ENCODE measurements at regions not wholly inside any gene's neighbourhood (a gene's known extent, or its start where the extent isn't known, plus 50 kb on each side); places are given as distances from the start of the nearest gene placed in this dataset.
"Not testable (repeated sequence)": the region's sequence is repeated elsewhere in the genome, so short reads cannot be mapped to it uniquely, and the experiment has no call there.

GRCh38 chr14:21817010-21817409 is 143.4 kb upstream of the OR4E1 start:
- H3K4me3 ChIP-seq (ENCODE audit: low read length in 3 of 3); H3K36me3 ChIP-seq (ENCODE audit: control insufficient read depth in 3 of 3, insufficient read depth in 3 of 3, low read length in 3 of 3); H3K27me3 ChIP-seq (ENCODE audit: control insufficient read depth in 3 of 3, insufficient read depth in 3 of 3, low read length in 3 of 3): not testable (repeated sequence)

GRCh38 chr14:21807975-21808374 is 134.4 kb upstream of the OR4E1 start:
- no peak overlapping the region for H3K9ac ChIP-seq (ENCODE audit: low read depth in 1 of 3, low read length in 3 of 3)
- H3K4me1 ChIP-seq (ENCODE audit: control insufficient read depth in 3 of 3, insufficient read depth in 3 of 3, low read length in 3 of 3), result no peaks in the 10 kb centered on the region
- H3K36me3 ChIP-seq (ENCODE audit: control insufficient read depth in 3 of 3, insufficient read depth in 3 of 3, low read length in 3 of 3), result no peaks in the 10 kb centered on the region
- no peaks in the 10 kb centered on the region for H3K27me3 ChIP-seq (ENCODE audit: control insufficient read depth in 3 of 3, insufficient read depth in 3 of 3, low read length in 3 of 3)
- H3K27ac ChIP-seq (ENCODE audit: low read depth, low read length), result no peak overlapping the region
- no peak overlapping the region for H3K4me3 ChIP-seq (ENCODE audit: low read length in 3 of 3)
- no peaks in the 10 kb centered on the region for H3K9me3 ChIP-seq (ENCODE audit: control insufficient read depth in 3 of 3, low read length in 3 of 3)

More at GRCh38 chr14:21817010-21817409, 143.4 kb upstream of the OR4E1 start:
- not testable (repeated sequence) for H3K27ac ChIP-seq (ENCODE audit: low read depth, low read length); H3K9me3 ChIP-seq (ENCODE audit: control insufficient read depth in 3 of 3, low read length in 3 of 3); H3K9ac ChIP-seq (ENCODE audit: low read depth in 1 of 3, low read length in 3 of 3); H3K4me1 ChIP-seq (ENCODE audit: control insufficient read depth in 3 of 3, insufficient read depth in 3 of 3, low read length in 3 of 3)

- Histone ChIP-seq H3K4me1 (ENCODE audit: control insufficient read depth in 3 of 3, insufficient read depth in 3 of 3, low read length in 3 of 3) (no peaks in the 10 kb centered on the region), H3K9me3 (ENCODE audit: control insufficient read depth in 3 of 3, low read length in 3 of 3) (no peaks in the 10 kb centered on the region), H3K27me3 (ENCODE audit: control insufficient read depth in 3 of 3, insufficient read depth in 3 of 3, low read length in 3 of 3) (no peaks in the 10 kb centered on the region), H3K9ac (ENCODE audit: low read depth in 1 of 3, low read length in 3 of 3) (no peak overlapping the region), H3K4me3 (ENCODE audit: low read length in 3 of 3) (no peak overlapping the region), H3K36me3 (ENCODE audit: control insufficient read depth in 3 of 3, insufficient read depth in 3 of 3, low read length in 3 of 3) (no peaks in the 10 kb centered on the region), H3K27ac (ENCODE audit: low read depth, low read length) (no peak overlapping the region)
Measured at GRCh38 chr14:21804981-21805380, 131.4 kb upstream of the OR4E1 start.

- no peaks in the 10 kb centered on the region for H3K27me3 ChIP-seq (ENCODE audit: control insufficient read depth in 3 of 3, insufficient read depth in 3 of 3, low read length in 3 of 3)
- H3K27ac ChIP-seq (ENCODE audit: low read depth, low read length), result no peak overlapping the region
- H3K9ac ChIP-seq (ENCODE audit: low read depth in 1 of 3, low read length in 3 of 3), result no peak overlapping the region
- no peaks in the 10 kb centered on the region for H3K4me1 ChIP-seq (ENCODE audit: control insufficient read depth in 3 of 3, insufficient read depth in 3 of 3, low read length in 3 of 3)
- H3K4me3 ChIP-seq (ENCODE audit: low read length in 3 of 3), result no peak overlapping the region
- H3K36me3 ChIP-seq (ENCODE audit: control insufficient read depth in 3 of 3, insufficient read depth in 3 of 3, low read length in 3 of 3), result no peaks in the 10 kb centered on the region
- no peaks in the 10 kb centered on the region for H3K9me3 ChIP-seq (ENCODE audit: control insufficient read depth in 3 of 3, low read length in 3 of 3)
Measured at GRCh38 chr14:21802441-21802840, 128.8 kb upstream of the OR4E1 start.

GRCh38 chr14:21796916-21797315 is 123.3 kb upstream of the OR4E1 start:
- H3K27ac ChIP-seq (ENCODE audit: low read depth, low read length), result no peak overlapping the region
- H3K9me3 ChIP-seq (ENCODE audit: control insufficient read depth in 3 of 3, low read length in 3 of 3), result no peaks in the 10 kb centered on the region
- H3K9ac ChIP-seq (ENCODE audit: low read depth in 1 of 3, low read length in 3 of 3), result no peak overlapping the region
- H3K36me3 ChIP-seq (ENCODE audit: control insufficient read depth in 3 of 3, insufficient read depth in 3 of 3, low read length in 3 of 3), result no peaks in the 10 kb centered on the region
- no peak overlapping the region for H3K4me3 ChIP-seq (ENCODE audit: low read length in 3 of 3)
- H3K27me3 ChIP-seq (ENCODE audit: control insufficient read depth in 3 of 3, insufficient read depth in 3 of 3, low read length in 3 of 3), result no peaks in the 10 kb centered on the region
- H3K4me1 ChIP-seq (ENCODE audit: control insufficient read depth in 3 of 3, insufficient read depth in 3 of 3, low read length in 3 of 3), result no peaks in the 10 kb centered on the region

GRCh38 chr14:21795456-21795855 is 121.8 kb upstream of the OR4E1 start:
- Histone ChIP-seq H3K4me3 (ENCODE audit: low read length in 3 of 3) (no peak overlapping the region), H3K9ac (ENCODE audit: low read depth in 1 of 3, low read length in 3 of 3) (no peak overlapping the region), H3K27ac (ENCODE audit: low read depth, low read length) (no peak overlapping the region), H3K4me1 (ENCODE audit: control insufficient read depth in 3 of 3, insufficient read depth in 3 of 3, low read length in 3 of 3) (no peaks in the 10 kb centered on the region), H3K9me3 (ENCODE audit: control insufficient read depth in 3 of 3, low read length in 3 of 3) (no peaks in the 10 kb centered on the region), H3K27me3 (ENCODE audit: control insufficient read depth in 3 of 3, insufficient read depth in 3 of 3, low read length in 3 of 3) (no peaks in the 10 kb centered on the region), H3K36me3 (ENCODE audit: control insufficient read depth in 3 of 3, insufficient read depth in 3 of 3, low read length in 3 of 3) (no peaks in the 10 kb centered on the region)

- Histone ChIP-seq H3K9ac (ENCODE audit: low read depth in 1 of 3, low read length in 3 of 3) (no peak overlapping the region), H3K4me3 (ENCODE audit: low read length in 3 of 3) (no peak overlapping the region), H3K4me1 (ENCODE audit: control insufficient read depth in 3 of 3, insufficient read depth in 3 of 3, low read length in 3 of 3) (no peaks in the 10 kb centered on the region), H3K9me3 (ENCODE audit: control insufficient read depth in 3 of 3, low read length in 3 of 3) (no peaks in the 10 kb centered on the region), H3K27me3 (ENCODE audit: control insufficient read depth in 3 of 3, insufficient read depth in 3 of 3, low read length in 3 of 3) (no peaks in the 10 kb centered on the region), H3K27ac (ENCODE audit: low read depth, low read length) (no peak overlapping the region), H3K36me3 (ENCODE audit: control insufficient read depth in 3 of 3, insufficient read depth in 3 of 3, low read length in 3 of 3) (no peaks in the 10 kb centered on the region)
Measured at GRCh38 chr14:21791749-21792148, 118.1 kb upstream of the OR4E1 start.

- not testable (repeated sequence) for H3K4me3 ChIP-seq (ENCODE audit: low read length in 3 of 3); H3K36me3 ChIP-seq (ENCODE audit: control insufficient read depth in 3 of 3, insufficient read depth in 3 of 3, low read length in 3 of 3); H3K9me3 ChIP-seq (ENCODE audit: control insufficient read depth in 3 of 3, low read length in 3 of 3); H3K9ac ChIP-seq (ENCODE audit: low read depth in 1 of 3, low read length in 3 of 3); H3K27ac ChIP-seq (ENCODE audit: low read depth, low read length); H3K27me3 ChIP-seq (ENCODE audit: control insufficient read depth in 3 of 3, insufficient read depth in 3 of 3, low read length in 3 of 3); H3K4me1 ChIP-seq (ENCODE audit: control insufficient read depth in 3 of 3, insufficient read depth in 3 of 3, low read length in 3 of 3)
Measured at GRCh38 chr14:21788687-21789086, 115.1 kb upstream of the OR4E1 start.

- not testable (repeated sequence) for H3K27me3 ChIP-seq (ENCODE audit: control insufficient read depth in 3 of 3, insufficient read depth in 3 of 3, low read length in 3 of 3); H3K9me3 ChIP-seq (ENCODE audit: control insufficient read depth in 3 of 3, low read length in 3 of 3); H3K36me3 ChIP-seq (ENCODE audit: control insufficient read depth in 3 of 3, insufficient read depth in 3 of 3, low read length in 3 of 3); H3K4me3 ChIP-seq (ENCODE audit: low read length in 3 of 3); H3K4me1 ChIP-seq (ENCODE audit: control insufficient read depth in 3 of 3, insufficient read depth in 3 of 3, low read length in 3 of 3); H3K9ac ChIP-seq (ENCODE audit: low read depth in 1 of 3, low read length in 3 of 3); H3K27ac ChIP-seq (ENCODE audit: low read depth, low read length)
Measured at GRCh38 chr14:21787242-21787641, 113.6 kb upstream of the OR4E1 start.

- H3K36me3 ChIP-seq (ENCODE audit: control insufficient read depth in 3 of 3, insufficient read depth in 3 of 3, low read length in 3 of 3), result no peaks in the 10 kb centered on the region
- H3K9me3 ChIP-seq (ENCODE audit: control insufficient read depth in 3 of 3, low read length in 3 of 3), result no peaks in the 10 kb centered on the region
- no peak overlapping the region for H3K9ac ChIP-seq (ENCODE audit: low read depth in 1 of 3, low read length in 3 of 3)
- no peak overlapping the region for H3K4me3 ChIP-seq (ENCODE audit: low read length in 3 of 3)
- H3K27me3 ChIP-seq (ENCODE audit: control insufficient read depth in 3 of 3, insufficient read depth in 3 of 3, low read length in 3 of 3), result peaks cover 0 to 2% (median 0%) of the 10 kb centered on the region in 3 donors
- H3K4me1 ChIP-seq (ENCODE audit: control insufficient read depth in 3 of 3, insufficient read depth in 3 of 3, low read length in 3 of 3), result no peaks in the 10 kb centered on the region
- H3K27ac ChIP-seq (ENCODE audit: low read depth, low read length), result no peak overlapping the region
Measured at GRCh38 chr14:21781543-21781942, 107.9 kb upstream of the OR4E1 start.

Measured in skeletal muscle tissue (tissue), 3 donors.